Psoas muscle (tissue), 7 donors: ENCODE measurements at regions not wholly inside any gene's neighbourhood (a gene's known extent, or its start where the extent isn't known, plus 50 kb on each side); places are given as distances from the start of the nearest gene placed in this dataset.

ENCODE experiments used
- ATAC-seq, 4 donors: fragments of 200-7000 bp; cut with Tn5 transposase; one replicate each; pipeline ENCODE4 v1.9.1; 2020; ENCODE audit warnings: moderate library complexity in 3 of 4, mild to moderate bottlenecking in 2 of 4
- DNase-seq, 2 donors: peaks; one replicate each; pipeline ENCODE4 v3.0.0-alpha.2; 2020
- H3K27ac ChIP-seq: fragments of 200-600 bp; one replicate; pipeline ENCODE4 v1.8.0; 2022
- H3K27me3 ChIP-seq, 3 donors: fragments of 200-600 bp in 1 of 3; one replicate each; pipeline versions ENCODE4 v1.6.1 to v1.8.0; 2013 to 2022; ENCODE audit warnings: low read length in 2 of 3, mild to moderate bottlenecking in 2 of 3, moderate library complexity in 1 of 3; ENCODE audit not compliant: insufficient read depth in 3 of 3
- H3K36me3 ChIP-seq, 2 donors: fragments of 200-600 bp in 1 of 2; one replicate each; pipeline versions ENCODE4 v1.6.1 to v1.8.0; 2013 to 2022; ENCODE audit warnings: low read depth in 1 of 2, mild to moderate bottlenecking in 1 of 2, moderate library complexity in 1 of 2; ENCODE audit not compliant: insufficient read depth in 1 of 2
- H3K4me1 ChIP-seq: fragments of 200-600 bp; one replicate; pipeline ENCODE4 v1.8.0; 2022
- H3K4me3 ChIP-seq: fragments of 200-600 bp; one replicate; pipeline ENCODE4 v1.8.0; 2022; ENCODE audit warnings: mild to moderate bottlenecking
- H3K9me3 ChIP-seq: fragments of 200-600 bp; one replicate; pipeline ENCODE4 v1.8.0; 2022
- WGBS, 3 donors: extraction: QIAGEN DNeasy Blood & Tissue Kit; methylation state at CpG; one replicate each; pipeline versions ENCODE4 v1.1.6 to v1.1.7; 2013; 5-methylcytosine and 5-hydroxymethylcytosine counted together
- intact Hi-C, 2 donors: fragments of 100-400 bp; cut with DNase I; formaldehyde crosslinking; loops; one replicate each; pipeline versions ENCODE4 v1.11.0 to v1.14.2; 2022
- TF ChIP-seq, protein P1 (sequence below): fragments of 200-600 bp; IDR thresholded peaks from one replicate; pipeline ENCODE4 v1.8.0; 2022; ENCODE audit warnings: antibody characterized with exemption
- donor health status: healthy with polysubstance abuse.
- donor health status: DM: no; HTN: no; CAD: no; lungs with moderate emphysema.
- donor health status: Bipolar disorder and iron deficiency.
- donor health status: healthy.
- donor health status: DM: yes; HTN: yes; CAD: no.
- donor health status: DM: no; HTN: no; CAD: no.
- donor health status: DM: yes; HTN: yes; CAD: no.

DNA sequence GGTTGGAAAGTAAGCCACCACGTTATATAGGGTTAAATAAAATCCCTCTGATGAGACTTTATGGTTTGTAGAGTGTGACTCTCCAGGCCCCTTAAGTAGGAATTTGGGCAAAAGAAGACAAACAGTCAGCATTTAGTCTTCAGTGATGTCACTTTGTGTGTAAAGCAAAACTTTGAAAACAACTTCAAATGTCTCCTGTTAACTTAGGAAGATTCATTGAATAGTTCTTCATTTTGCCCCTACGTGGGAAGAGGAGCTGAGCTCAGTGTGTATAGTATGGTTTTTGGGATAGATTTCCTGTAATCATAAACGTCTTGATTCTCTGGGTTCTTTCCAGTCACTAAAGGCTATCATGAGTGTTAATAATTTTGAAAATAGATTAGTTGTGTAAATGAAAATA lies 101.3 kb downstream of the GADD45G start:
- intact Hi-C loops = no loop called here
- Histone ChIP-seq H3K27ac (no peak overlapping the region), H3K27me3 (no peaks in the 10 kb centered on the region), H3K4me1 (no peaks in the 10 kb centered on the region), H3K9me3 (no peaks in the 10 kb centered on the region), H3K36me3 (no peaks in the 10 kb centered on the region), H3K4me3 (no peak overlapping the region)
- no peak for DNase-seq
- 70 to 71% (median 71%) methylated on average over 3 of the region's 3 CpGs for WGBS, 3 donors
- no peak for ATAC-seq
- TF ChIP-seq, protein P1, sequence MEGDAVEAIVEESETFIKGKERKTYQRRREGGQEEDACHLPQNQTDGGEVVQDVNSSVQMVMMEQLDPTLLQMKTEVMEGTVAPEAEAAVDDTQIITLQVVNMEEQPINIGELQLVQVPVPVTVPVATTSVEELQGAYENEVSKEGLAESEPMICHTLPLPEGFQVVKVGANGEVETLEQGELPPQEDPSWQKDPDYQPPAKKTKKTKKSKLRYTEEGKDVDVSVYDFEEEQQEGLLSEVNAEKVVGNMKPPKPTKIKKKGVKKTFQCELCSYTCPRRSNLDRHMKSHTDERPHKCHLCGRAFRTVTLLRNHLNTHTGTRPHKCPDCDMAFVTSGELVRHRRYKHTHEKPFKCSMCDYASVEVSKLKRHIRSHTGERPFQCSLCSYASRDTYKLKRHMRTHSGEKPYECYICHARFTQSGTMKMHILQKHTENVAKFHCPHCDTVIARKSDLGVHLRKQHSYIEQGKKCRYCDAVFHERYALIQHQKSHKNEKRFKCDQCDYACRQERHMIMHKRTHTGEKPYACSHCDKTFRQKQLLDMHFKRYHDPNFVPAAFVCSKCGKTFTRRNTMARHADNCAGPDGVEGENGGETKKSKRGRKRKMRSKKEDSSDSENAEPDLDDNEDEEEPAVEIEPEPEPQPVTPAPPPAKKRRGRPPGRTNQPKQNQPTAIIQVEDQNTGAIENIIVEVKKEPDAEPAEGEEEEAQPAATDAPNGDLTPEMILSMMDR = no peak

DNA sequence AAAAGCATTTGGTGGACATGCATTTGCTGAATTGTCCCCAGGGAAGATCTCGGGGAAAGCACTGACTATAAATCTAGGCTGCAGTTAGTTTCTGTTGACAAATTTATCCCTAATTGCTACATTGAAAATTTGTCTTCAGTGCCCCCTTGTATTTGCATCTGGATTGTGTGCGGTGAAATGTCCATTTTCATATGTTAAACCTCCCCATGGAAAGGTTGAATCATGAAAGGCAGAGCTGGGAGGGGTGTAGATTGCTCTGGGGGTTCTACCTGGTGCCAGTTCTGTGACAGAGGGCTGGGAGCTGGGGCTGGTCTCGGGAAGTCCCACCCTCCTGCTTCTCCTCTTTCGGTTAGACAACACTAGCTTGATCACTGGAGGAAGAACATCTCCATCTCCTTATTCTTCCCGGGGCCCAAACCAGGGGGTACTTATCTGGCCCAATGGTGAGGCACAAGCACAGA lies 101.9 kb downstream of the GADD45G start:
- no peaks in the 10 kb centered on the region for H3K9me3 ChIP-seq
- WGBS, 3 donors = 51 to 63% (median 57%) methylated on average over 5 of the region's 5 CpGs
- H3K4me1 ChIP-seq = no peaks in the 10 kb centered on the region
- no peaks in the 10 kb centered on the region for H3K27me3 ChIP-seq
- H3K36me3 ChIP-seq = no peaks in the 10 kb centered on the region
- intact Hi-C loops = no loop called here
- H3K4me3 ChIP-seq = no peak overlapping the region
- TF ChIP-seq, protein P1 = no peak
- DNase-seq = no peak
- ATAC-seq = no peak
- no peak overlapping the region for H3K27ac ChIP-seq

DNA sequence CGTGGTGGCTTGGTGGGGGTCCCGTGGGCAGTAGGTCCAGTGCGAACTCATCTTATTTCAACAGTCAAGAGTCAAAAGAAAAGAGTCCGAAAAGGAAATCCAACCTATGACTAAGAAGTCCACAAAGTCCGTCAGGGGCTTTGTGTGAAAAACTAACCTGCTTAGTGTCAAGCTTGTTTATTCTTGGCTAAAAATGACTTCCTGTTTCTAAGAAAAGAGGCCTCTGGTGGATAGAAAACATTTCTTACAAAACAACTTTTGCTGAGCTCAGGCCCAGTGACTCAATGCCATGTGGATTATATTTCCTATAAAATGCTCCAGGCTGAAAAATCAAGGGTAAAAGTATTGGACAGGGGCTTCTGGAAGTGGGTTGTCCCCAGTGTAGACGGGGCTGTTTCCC lies 105.9 kb downstream of the GADD45G start:
- Histone ChIP-seq H3K4me1 (no peaks in the 10 kb centered on the region), H3K36me3 (no peaks in the 10 kb centered on the region), H3K9me3 (no peaks in the 10 kb centered on the region), H3K4me3 (no peak overlapping the region), H3K27ac (no peak overlapping the region), H3K27me3 (no peaks in the 10 kb centered on the region)
- intact Hi-C loops = no loop called here
- TF ChIP-seq, protein P1 = no peak
- ATAC-seq = peak in 1 of 4 donors; percentile 50
- 76 to 84% (median 79%) methylated on average over 6 of the region's 6 CpGs for WGBS, 3 donors
- no peak for DNase-seq

DNA sequence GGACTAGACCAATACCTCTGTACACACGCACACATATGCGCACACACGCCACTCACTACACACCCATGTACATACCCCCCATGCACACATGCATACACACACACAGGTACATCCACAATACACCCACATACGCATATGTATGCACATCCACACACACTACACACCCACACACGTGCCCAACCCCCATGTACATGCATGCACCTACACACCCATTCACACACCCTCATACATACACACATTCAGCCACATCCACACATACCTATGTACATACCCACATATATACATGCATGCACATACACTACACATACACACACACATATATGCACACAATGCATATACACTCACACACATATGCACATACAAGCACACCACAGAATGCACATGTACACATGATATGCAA lies 107.1 kb downstream of the GADD45G start:
- 40 to 63% (median 54%) methylated on average over 5 of the region's 5 CpGs for WGBS, 3 donors
- DNase-seq (no peak), ATAC-seq (peak in 2 of 4 donors; percentile 10 to 33)
- Histone ChIP-seq H3K27ac (no peak overlapping the region), H3K36me3 (no peaks in the 10 kb centered on the region), H3K4me1 (no peaks in the 10 kb centered on the region), H3K9me3 (no peaks in the 10 kb centered on the region), H3K27me3 (no peaks in the 10 kb centered on the region), H3K4me3 (no peak overlapping the region)
- intact Hi-C loops = no loop called here
- TF ChIP-seq, protein P1 = no peak

DNA sequence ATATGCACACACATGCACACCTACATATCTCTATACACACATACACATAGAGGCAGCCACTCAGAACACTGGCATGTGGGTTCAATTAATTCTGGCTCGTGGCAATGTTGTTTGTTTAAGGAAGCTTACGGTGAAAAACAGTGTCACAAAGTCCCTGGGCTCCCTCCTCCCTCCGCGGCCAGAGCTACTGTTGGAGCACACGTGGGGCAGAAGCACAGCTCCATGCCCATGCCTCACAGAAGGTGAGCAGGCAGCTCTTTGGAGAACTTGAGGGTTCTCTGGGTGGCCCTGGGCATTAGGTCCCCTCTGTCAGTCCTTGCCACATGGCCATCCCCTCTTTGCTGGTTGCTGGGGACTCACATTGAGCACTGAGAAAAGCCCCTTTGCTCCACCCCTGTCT lies 107.5 kb downstream of the GADD45G start:
- Histone ChIP-seq H3K27me3 (no peaks in the 10 kb centered on the region), H3K9me3 (no peaks in the 10 kb centered on the region), H3K4me1 (no peaks in the 10 kb centered on the region), H3K4me3 (no peak overlapping the region), H3K36me3 (no peaks in the 10 kb centered on the region), H3K27ac (no peak overlapping the region)
- WGBS, 3 donors = 92 to 94% (median 94%) methylated on average over 5 of the region's 5 CpGs
- intact Hi-C loops = no loop called here
- DNase-seq (no peak), ATAC-seq (no peak)
- TF ChIP-seq, protein P1 = no peak
